ENCODE measurements at regions not wholly inside any gene's neighbourhood (a gene's known extent, or its start where the extent isn't known, plus 50 kb on each side); places are given as distances from the start of the nearest gene placed in this dataset.

DNA sequence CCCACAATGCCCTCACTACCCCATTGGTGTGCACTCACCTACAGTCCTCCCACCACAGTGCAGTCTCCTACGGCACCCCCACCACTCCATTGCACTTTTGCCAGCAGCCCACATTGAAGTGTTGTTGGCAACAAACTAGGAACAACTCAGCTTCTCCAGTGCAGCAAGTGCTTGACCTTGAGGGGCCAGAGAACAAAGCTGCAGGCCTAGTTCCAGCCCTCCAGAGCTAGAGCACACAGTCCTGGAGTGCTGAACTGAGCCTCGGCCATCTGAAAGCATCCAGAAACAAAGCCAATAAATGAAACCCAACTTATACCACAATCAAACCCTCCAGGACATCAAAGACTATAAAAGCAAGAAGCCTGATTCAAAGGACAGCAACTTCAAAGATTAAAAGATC, 129.9 kb downstream of the C1orf94 start:
- TF ChIP-seq CTCF (IDR thresholded peaks at IDR 0.05) (no peak), POLR2A (IDR thresholded peaks at IDR 0.05) (no peak)

All from prostate gland (tissue), 2 donors.